Inferior parietal cortex (tissue), 1 donor: ENCODE measurements at regions not wholly inside any gene's neighbourhood (a gene's known extent, or its start where the extent isn't known, plus 50 kb on each side); places are given as distances from the start of the nearest gene placed in this dataset.

Experiments used
- DNase-seq: peaks from one replicate; pipeline ENCODE4 v3.0.0-alpha.2; 2016; ENCODE audit errors: extremely low spot score

- DNase-seq: no peak
Observed at GRCh38 chr14:99079061-99079727, 192.8 kb downstream of the BCL11B start.

DNA sequence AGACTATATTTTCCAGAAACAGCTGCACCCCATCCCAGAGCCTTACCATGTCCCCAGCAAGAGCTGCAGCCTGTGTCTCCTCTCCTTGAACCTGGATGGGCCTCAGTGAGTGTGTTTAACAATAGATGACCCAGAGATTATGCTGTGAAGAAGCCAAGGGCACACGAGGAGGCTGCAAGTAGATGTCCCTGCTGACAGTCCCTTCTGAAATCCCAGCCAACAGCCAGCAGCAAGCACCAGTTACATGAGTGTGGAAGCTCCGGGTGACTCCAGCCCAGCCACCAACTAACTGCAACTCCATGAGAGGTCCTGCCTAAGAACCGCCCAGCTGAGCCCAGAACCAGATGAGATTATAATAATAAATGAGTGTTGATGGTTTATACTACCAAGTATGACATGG lies 191.7 kb downstream of the BCL11B start:
- DNase-seq: no peak

DNA sequence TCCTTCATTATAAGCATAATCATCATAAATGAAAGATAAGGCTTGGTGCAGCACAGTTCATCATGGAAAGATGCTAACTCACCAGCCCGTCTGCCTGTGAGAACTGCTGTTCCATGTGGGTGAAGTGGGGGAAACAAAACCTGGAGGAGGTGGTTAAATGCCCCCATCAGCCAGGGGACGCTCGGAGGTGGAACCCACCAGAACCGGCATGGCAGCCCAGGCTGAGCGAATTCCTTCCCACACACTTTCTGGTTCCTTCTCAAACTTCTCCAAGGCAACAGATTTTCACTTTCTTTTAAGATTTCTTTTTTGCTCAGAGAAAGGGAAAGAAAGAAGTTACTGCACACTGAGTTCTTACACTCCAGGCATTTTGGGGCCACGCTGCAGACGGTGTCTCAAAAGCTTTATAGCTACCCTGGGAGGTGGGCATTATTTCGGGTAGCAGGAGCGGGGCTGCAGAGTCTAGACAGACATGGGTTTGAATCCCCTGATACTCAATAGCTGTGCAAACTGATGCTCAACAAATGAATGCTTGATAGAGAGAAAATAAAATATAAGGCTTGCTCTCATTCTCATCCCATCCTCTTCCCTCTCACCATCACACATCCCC lies 190.7 kb downstream of the BCL11B start:
- DNase-seq: no peak

GRCh38 chr14:99081880-99082279 lies 190.1 kb downstream of the BCL11B start:
- DNase-seq: no peak

DNA sequence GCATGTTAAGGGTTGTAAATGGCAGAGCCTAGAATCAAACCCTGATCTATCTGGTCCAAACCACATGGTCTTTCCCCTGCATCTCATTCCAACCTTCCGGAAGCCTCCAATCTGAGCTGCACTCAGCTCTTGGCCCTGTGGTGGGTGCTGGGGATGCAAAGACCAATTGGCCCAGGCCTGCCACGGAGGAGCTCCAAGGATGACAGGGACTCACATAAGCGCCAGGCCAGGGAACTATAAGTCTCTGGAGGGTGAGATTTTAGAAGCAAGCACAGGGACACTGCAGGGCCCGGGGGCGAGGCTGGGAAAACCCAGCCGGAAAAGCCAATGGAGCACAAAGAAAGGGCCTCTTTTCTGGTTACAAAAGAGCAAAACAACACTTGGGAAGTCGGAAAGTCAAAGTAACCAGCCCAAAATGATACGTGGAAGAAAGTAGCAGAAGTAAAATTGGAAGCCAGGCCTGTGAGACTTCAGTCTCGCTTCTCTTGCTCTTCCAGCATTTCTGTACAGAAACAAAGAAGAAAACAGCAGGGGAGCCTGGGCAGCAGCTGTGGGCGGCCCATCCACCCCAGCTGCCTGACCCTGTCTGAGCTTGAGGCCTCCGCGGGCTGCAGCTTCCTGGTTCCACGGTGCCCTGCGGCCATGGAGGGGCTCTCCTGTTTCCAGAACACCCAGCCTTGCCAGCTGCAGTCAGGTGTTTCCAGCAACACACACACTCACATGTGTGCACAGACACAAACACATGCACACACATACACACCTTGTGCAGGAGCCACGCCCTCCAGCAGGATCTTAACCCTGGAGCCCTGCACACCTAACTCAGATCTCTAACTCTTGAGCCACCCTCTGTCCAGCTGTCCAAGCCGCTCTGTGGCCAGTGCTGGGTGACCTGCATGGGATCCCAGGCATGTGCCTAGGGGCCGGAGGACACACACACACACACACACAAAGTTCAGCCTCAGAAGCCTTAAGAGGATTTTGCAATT lies 178.2 kb downstream of the BCL11B start:
- DNase-seq: no peak

DNA sequence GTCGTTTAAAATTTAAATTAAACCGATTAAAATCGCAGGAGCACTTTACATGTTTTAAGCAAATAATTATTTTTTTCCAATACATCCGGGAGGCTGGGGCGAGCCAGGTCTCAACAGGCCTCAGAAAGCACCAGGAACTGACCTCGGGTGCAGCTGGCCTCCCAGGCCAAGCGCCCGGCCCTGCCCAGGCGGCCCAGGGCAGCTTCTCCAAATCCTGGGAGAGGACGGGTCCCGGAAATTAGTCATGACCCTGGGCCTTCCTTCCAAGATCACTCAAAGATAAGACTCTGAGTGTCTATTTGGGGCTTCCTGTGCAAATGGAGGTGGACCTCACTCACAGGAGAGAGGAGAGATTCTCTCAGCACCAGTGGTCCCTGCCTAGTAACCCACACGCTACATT lies 177.1 kb downstream of the BCL11B start:
- no peak for DNase-seq

- no peak for DNase-seq
Observed at GRCh38 chr14:99095369-99095768, 176.6 kb downstream of the BCL11B start.

DNA sequence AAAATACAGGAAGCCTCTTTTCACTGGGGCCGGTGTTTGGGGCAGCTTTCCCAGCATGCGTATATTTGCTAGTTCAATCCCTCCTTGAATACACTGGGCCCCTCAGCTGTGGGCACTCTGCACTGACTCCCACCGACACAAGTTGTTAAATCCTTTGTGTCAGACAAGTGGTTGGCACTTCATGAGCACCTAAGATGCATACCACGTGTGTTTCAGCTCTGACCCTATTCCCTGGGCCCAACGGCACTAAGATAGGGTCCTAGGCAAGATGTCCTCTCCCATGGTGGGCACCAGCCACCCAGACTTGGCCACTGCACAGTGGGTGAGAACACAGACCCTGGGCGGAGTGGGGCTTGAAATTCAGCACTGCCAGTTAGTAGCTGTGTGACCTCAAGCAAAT lies 173.8 kb downstream of the BCL11B start:
- DNase-seq: no peak

- no peak for DNase-seq
Observed at GRCh38 chr14:99099051-99099787, 172.8 kb downstream of the BCL11B start.

- DNase-seq: no peak
Observed at GRCh38 chr14:99100497-99101270, 171.3 kb downstream of the BCL11B start.

DNA sequence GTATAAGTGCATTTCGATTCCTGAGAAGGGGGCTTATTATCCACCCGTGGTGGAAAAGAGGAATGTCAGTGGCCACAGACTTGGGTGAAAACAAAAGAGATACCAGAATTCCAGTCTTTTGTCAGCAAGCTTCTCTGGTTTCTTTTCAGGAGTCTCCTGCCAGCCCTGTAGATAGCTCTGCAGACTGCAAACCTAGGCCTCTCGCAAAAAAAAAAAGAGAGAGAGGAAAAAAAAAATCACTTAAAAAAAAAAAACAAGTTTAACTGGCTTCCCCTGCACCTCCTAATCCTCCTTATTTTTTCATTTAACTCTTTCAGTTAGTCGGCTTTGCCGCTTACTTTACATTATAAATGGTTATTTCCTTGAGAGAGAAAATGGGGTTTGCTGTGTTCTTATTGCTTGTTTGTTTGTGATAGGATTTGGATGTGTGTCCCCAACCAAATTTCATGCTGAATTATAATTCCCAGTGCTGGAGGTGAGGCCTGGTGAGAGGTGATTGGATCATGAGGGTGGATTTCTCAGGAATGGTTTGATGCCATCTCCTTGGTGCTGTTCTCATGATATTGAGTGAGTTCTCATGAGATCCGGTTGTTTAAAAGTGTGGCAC lies 170.0 kb downstream of the BCL11B start:
- DNase-seq: no peak

DNA sequence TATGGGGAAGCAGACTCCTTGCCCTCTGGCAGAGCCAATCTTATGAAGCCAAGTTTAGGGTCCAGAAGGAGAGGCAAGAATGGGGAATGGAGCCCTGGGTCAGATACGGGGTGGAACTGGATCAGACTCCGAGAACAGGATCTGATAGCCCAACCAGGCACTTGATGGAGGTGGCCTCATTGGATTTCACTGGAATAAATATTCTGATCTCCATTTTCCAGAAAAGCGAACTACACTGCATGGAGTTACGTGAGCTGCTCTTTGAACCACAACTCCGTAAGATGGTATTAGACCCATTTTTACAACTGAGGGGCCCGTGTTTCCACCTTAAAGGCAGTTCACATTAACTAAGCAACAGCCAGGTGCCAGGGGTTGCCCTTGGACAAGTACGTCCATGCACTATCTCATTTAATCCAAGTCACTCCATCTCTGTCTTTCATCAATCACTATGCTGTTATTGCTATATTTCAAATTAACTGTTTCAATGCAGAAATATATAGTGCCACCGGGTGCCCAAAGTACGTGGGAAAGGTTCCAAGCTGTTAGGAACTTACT lies 155.2 kb downstream of the BCL11B start:
- no peak for DNase-seq

GRCh38 chr14:99117671-99118045 lies 154.3 kb downstream of the BCL11B start:
- no peak for DNase-seq

GRCh38 chr14:99118046-99118721 lies 153.8 kb downstream of the BCL11B start:
- no peak for DNase-seq

GRCh38 chr14:99118946-99119345 lies 153.1 kb downstream of the BCL11B start:
- DNase-seq: no peak
